Peyer's patch (tissue), 4 donors: ENCODE measurements at regions not wholly inside any gene's neighbourhood (a gene's known extent, or its start where the extent isn't known, plus 50 kb on each side); places are given as distances from the start of the nearest gene placed in this dataset.
A peak's percentile ranks its signal among the peaks of the same experiment; 100 is the strongest.

Source experiments
- DNase-seq, 3 donors: peaks; one replicate each; pipeline ENCODE4 v3.0.0-alpha.2; 2017 to 2019
- H3K27ac ChIP-seq, 4 donors: fragments of 200-600 bp; sonication (generic); one replicate each; pipeline ENCODE4 v1.5.1; 2016 to 2019
- H3K27me3 ChIP-seq, 2 donors: fragments of 200-600 bp; sonication (generic); one replicate each; pipeline ENCODE4 v1.5.1; 2019
- H3K36me3 ChIP-seq, 3 donors: fragments of 200-600 bp; sonication (generic); one replicate each; pipeline ENCODE4 v1.5.1; 2016 to 2019
- H3K4me1 ChIP-seq, 4 donors: fragments of 200-600 bp; sonication (generic); one replicate each; pipeline ENCODE4 v1.5.1; 2016 to 2019
- H3K4me3 ChIP-seq, 4 donors: fragments of 200-600 bp; sonication (generic); 1 replicate in 3 of 4; 2 replicates in 1 of 4; pipeline ENCODE4 v1.5.1; 2016 to 2019; ENCODE audit warnings: mild to moderate bottlenecking in 1 of 4
- H3K9me3 ChIP-seq, 4 donors: fragments of 200-600 bp; sonication (generic); one replicate each; pipeline ENCODE4 v1.5.1; 2016 to 2019; ENCODE audit warnings: mild to moderate bottlenecking in 1 of 4
- CTCF ChIP-seq, 6 experiments: fragments of 450-650 bp in 4 of 6; fragments of 200-600 bp in 2 of 6; sonication (generic) in 1 of 6; IDR thresholded peaks; one replicate each; pipeline ENCODE4 v1.5.1; 2017 to 2019; ENCODE audit warnings: antibody characterized with exemption in 6 of 6, mild to moderate bottlenecking in 3 of 6, moderate library complexity in 1 of 6
- POLR2A ChIP-seq, 2 donors: fragments of 450-650 bp; IDR thresholded peaks; one replicate each; pipeline ENCODE4 v1.5.1; 2017; ENCODE audit warnings: antibody characterized with exemption in 2 of 2, mild to moderate bottlenecking in 2 of 2, moderate library complexity in 2 of 2
- small RNA-seq, 2 donors: library from RNA; depleted of rRNA; stranded (forward); fragments of <200 nt; gene quantifications; one replicate each; pipeline ENCODE3, GENCODE V24; 2016

- no peaks in the 10 kb centered on the region for H3K4me1 ChIP-seq
- H3K9me3 ChIP-seq: no peaks in the 10 kb centered on the region
- H3K27ac ChIP-seq: no peak overlapping the region
- H3K4me3 ChIP-seq: no peak overlapping the region
- peak in 2 of 3 donors; percentile 37 to 61 for DNase-seq
- no peaks in the 10 kb centered on the region for H3K36me3 ChIP-seq
- no peak for TF ChIP-seq POLR2A (IDR thresholded peaks at IDR 0.05)
- peak in 4 of 6 experiments; percentile 8 to 47 (median 38) for TF ChIP-seq CTCF (IDR thresholded peaks at IDR 0.05)
- no peaks in the 10 kb centered on the region for H3K27me3 ChIP-seq
Observed at GRCh38 chr4:18075823-18076433, 54.4 kb upstream of the LCORL start.

- H3K4me3 ChIP-seq: no peak overlapping the region
- H3K9me3 ChIP-seq: no peaks in the 10 kb centered on the region
- DNase-seq: no peak
- no peak overlapping the region for H3K27ac ChIP-seq
- H3K4me1 ChIP-seq: no peaks in the 10 kb centered on the region
- no peaks in the 10 kb centered on the region for H3K27me3 ChIP-seq
- no peak for TF ChIP-seq POLR2A (IDR thresholded peaks at IDR 0.05)
- TF ChIP-seq CTCF (IDR thresholded peaks at IDR 0.05): no peak
- H3K36me3 ChIP-seq: no peaks in the 10 kb centered on the region
Observed at GRCh38 chr4:18071894-18072293, 50.3 kb upstream of the LCORL start.

Small RNA genes lying in the stretch of these regions (small RNA-seq; reads per million reads assigned to genes)
- 0 reads per million in 2 donors for gene RNA5SP157
